ENCODE measurements at regions not wholly inside any gene's neighbourhood (a gene's known extent, or its start where the extent isn't known, plus 50 kb on each side); places are given as distances from the start of the nearest gene placed in this dataset.

DNA sequence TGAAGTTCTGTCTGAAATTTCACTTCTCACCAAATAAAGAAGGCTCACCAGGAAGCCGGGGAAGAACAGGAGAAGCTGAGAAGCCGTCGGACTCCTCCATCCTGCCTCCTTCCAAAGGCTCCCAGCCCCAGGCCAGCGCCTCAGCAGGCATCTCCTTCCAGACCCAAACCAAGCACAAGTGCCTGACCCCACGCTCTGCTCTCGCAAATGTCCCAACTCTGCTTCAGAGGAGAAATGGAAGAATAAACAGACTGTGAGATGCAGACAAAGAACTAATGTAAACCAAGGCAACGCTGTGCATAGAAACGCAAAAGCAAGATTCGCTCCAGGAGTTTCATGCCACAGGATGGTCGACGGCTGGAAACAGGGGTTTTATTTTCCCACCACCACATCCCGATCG is 100.3 kb upstream of the EXOC2 start:
- Histone ChIP-seq H3K27me3 (ENCODE audit: insufficient read depth, poor library complexity, severe bottlenecking) (peaks cover 26% of the 10 kb centered on the region), H3K27ac (replicated peaks) (no peak overlapping the region), H3K4me3 (replicated peaks; ENCODE audit: insufficient read depth, low read length) (no peak overlapping the region)
- TF ChIP-seq, protein P1, sequence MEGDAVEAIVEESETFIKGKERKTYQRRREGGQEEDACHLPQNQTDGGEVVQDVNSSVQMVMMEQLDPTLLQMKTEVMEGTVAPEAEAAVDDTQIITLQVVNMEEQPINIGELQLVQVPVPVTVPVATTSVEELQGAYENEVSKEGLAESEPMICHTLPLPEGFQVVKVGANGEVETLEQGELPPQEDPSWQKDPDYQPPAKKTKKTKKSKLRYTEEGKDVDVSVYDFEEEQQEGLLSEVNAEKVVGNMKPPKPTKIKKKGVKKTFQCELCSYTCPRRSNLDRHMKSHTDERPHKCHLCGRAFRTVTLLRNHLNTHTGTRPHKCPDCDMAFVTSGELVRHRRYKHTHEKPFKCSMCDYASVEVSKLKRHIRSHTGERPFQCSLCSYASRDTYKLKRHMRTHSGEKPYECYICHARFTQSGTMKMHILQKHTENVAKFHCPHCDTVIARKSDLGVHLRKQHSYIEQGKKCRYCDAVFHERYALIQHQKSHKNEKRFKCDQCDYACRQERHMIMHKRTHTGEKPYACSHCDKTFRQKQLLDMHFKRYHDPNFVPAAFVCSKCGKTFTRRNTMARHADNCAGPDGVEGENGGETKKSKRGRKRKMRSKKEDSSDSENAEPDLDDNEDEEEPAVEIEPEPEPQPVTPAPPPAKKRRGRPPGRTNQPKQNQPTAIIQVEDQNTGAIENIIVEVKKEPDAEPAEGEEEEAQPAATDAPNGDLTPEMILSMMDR (IDR thresholded peaks at IDR 0.05; ENCODE audit: insufficient read depth, low read length), result no peak
- TF ChIP-seq, protein P2, sequence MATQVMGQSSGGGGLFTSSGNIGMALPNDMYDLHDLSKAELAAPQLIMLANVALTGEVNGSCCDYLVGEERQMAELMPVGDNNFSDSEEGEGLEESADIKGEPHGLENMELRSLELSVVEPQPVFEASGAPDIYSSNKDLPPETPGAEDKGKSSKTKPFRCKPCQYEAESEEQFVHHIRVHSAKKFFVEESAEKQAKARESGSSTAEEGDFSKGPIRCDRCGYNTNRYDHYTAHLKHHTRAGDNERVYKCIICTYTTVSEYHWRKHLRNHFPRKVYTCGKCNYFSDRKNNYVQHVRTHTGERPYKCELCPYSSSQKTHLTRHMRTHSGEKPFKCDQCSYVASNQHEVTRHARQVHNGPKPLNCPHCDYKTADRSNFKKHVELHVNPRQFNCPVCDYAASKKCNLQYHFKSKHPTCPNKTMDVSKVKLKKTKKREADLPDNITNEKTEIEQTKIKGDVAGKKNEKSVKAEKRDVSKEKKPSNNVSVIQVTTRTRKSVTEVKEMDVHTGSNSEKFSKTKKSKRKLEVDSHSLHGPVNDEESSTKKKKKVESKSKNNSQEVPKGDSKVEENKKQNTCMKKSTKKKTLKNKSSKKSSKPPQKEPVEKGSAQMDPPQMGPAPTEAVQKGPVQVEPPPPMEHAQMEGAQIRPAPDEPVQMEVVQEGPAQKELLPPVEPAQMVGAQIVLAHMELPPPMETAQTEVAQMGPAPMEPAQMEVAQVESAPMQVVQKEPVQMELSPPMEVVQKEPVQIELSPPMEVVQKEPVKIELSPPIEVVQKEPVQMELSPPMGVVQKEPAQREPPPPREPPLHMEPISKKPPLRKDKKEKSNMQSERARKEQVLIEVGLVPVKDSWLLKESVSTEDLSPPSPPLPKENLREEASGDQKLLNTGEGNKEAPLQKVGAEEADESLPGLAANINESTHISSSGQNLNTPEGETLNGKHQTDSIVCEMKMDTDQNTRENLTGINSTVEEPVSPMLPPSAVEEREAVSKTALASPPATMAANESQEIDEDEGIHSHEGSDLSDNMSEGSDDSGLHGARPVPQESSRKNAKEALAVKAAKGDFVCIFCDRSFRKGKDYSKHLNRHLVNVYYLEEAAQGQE (IDR thresholded peaks at IDR 0.05; ENCODE audit: insufficient replicate concordance, low read depth), result no peak
- TF ChIP-seq SPI1 (IDR thresholded peaks at IDR 0.05; ENCODE audit: borderline replicate concordance, low read depth), result no peak
- no peak for DNase-seq (ENCODE audit: low read depth in 1 of 2, low spot score in 1 of 2)

DNA sequence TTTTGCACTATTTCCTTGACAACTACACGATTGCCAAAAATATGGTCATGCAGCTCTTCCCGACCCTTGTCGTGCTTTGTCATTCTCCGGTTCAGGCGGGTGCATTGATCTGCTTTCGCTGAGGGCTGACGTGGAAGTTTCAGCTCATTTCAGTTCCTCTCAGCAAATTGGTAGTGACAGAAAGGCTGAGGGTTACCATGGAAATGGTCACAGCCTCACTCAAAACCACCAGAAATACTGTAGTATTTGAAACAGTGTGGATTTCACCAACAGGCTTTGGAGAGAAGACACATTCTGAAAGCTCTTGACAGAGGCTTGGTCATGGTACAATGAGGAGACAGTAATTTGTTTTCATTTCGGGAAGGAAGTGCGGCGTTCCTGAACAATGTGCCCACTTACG is 99.7 kb upstream of the EXOC2 start:
- TF ChIP-seq SPI1 (IDR thresholded peaks at IDR 0.05; ENCODE audit: borderline replicate concordance, low read depth), result no peak
- TF ChIP-seq, protein P1 (IDR thresholded peaks at IDR 0.05; ENCODE audit: insufficient read depth, low read length), result no peak
- no peak for TF ChIP-seq GABPA (IDR thresholded peaks at IDR 0.05; ENCODE audit: low read depth)
- TF ChIP-seq POLR2AphosphoS5 (IDR thresholded peaks at IDR 0.05; ENCODE audit: low read depth), result no peak
- TF ChIP-seq, protein P2 (IDR thresholded peaks at IDR 0.05; ENCODE audit: insufficient replicate concordance, low read depth), result no peak
- H3K4me3 ChIP-seq (replicated peaks; ENCODE audit: insufficient read depth, low read length), result no peak overlapping the region
- DNase-seq (ENCODE audit: low read depth in 1 of 2, low spot score in 1 of 2), result no peak
- peaks cover 26% of the 10 kb centered on the region for H3K27me3 ChIP-seq (ENCODE audit: insufficient read depth, poor library complexity, severe bottlenecking)
- H3K27ac ChIP-seq (replicated peaks), result no peak overlapping the region

DNA sequence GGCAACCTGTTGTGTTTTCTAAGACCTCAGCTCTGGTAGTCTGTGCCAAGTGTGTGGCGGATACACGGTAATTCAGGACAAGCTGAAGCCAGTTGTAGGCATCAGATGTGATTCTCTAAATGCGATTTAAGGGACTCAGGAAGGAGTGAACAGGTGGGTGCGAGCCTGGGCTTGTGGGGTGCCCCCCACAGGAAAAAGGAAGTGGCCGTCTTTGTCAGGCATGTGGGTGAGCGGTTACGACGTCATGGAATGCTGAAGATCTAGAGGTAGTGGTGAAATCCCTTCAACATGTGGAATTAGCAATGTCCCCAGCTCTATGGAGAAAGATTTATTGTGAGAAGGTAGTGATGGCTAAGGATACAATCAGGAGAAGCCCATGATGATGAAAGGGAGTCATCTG is 95.1 kb upstream of the EXOC2 start:
- peak in 1 of 2 experiments; percentile 5 for DNase-seq (ENCODE audit: low read depth in 1 of 2, low spot score in 1 of 2)
- TF ChIP-seq, protein P2 (IDR thresholded peaks at IDR 0.05; ENCODE audit: insufficient replicate concordance, low read depth), result no peak
- peak; percentile 51; the same call in 1 of the 2 replicates for TF ChIP-seq SPI1 (IDR thresholded peaks at IDR 0.05; ENCODE audit: borderline replicate concordance, low read depth)
- no peak overlapping the region for H3K27ac ChIP-seq (replicated peaks)
- H3K27me3 ChIP-seq (ENCODE audit: insufficient read depth, poor library complexity, severe bottlenecking), result peaks cover 4% of the 10 kb centered on the region
- H3K4me3 ChIP-seq (replicated peaks; ENCODE audit: insufficient read depth, low read length), result no peak overlapping the region

All from HL-60 (cell line).